Lower leg skin (tissue), 4 donors: ENCODE measurements at regions not wholly inside any gene's neighbourhood (a gene's known extent, or its start where the extent isn't known, plus 50 kb on each side); places are given as distances from the start of the nearest gene placed in this dataset.

Experiments used
- DNase-seq, 2 donors: peaks; one replicate each; pipeline ENCODE4 v3.0.0-alpha.2; 2019; ENCODE audit warnings: low spot score in 2 of 2
- H3K4me3 ChIP-seq: fragments of 200-600 bp; sonication (generic); 2 replicates; pipeline ENCODE4 v1.5.1; 2017; ENCODE audit warnings: mild to moderate bottlenecking, low read depth; ENCODE audit not compliant: poor library complexity, severe bottlenecking
- POLR2A ChIP-seq, 2 donors: fragments of 450-650 bp; IDR thresholded peaks; one replicate each; pipeline ENCODE4 v1.6.1; 2016 to 2017; ENCODE audit warnings: antibody characterized with exemption in 2 of 2, mild to moderate bottlenecking in 1 of 2, moderate library complexity in 1 of 2
- WGBS, 2 donors: methylation state at CpG; one replicate each; pipeline ENCODE4 v1.1.5; 2018; 5-methylcytosine and 5-hydroxymethylcytosine counted together
- intact Hi-C: fragments of 100-400 bp; cut with DNase I; formaldehyde crosslinking; loops from one replicate; pipeline ENCODE4 v1.15.0; 2023; ENCODE audit warnings: low total_unique reads
- TF ChIP-seq, protein P1 (sequence below), 3 donors: fragments of 450-650 bp; IDR thresholded peaks; one replicate each; pipeline ENCODE4 v1.5.1; 2016; ENCODE audit warnings: antibody characterized with exemption in 3 of 3, mild to moderate bottlenecking in 3 of 3, moderate library complexity in 2 of 3

DNA sequence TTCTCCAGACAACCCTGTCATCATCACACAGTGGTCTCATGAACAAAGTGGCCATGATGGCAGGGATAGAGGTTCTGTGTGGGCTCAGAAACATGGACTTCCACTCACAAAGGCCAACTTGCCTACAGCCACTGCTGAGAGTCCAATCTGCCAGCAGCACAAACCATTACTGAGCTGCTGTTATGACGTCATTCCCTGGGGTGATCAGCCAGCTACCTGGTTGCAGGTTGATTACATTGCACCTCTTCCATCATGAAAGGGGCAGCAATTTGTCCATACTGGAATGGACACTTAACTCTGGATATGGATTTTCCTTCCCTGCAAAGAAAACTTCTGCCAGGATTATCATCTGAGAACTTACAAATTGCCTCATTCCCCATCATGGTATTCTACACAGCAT is 1275.9 kb downstream of the TYW1 start:
- no peak for DNase-seq
- H3K4me3 ChIP-seq = no peak overlapping the region
- intact Hi-C loops = no loop called here
- WGBS, 2 donors = 71 to 79% methylated on average over 1 of the region's 1 CpG
- TF ChIP-seq POLR2A (IDR thresholded peaks at IDR 0.05) = no peak

DNA sequence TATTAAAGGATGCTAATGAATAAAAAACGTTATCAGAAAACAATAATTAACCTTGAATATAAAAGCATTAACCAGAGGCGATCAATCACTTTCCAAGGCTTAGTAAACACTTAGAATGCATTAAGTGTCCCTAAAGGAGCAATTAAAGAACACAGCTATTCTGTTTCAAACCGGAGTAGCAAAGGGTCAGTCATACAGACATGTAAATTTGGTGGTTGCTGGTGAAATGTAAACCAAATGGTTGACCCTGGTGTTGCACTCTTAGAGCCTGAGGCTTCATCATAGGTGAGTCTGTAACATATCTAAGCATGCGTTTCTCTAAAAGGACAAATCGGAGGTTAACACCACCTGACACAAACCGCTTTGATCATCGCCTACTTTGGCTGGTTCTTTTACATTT is 1280.1 kb downstream of the TYW1 start:
- TF ChIP-seq POLR2A (IDR thresholded peaks at IDR 0.05) = no peak
- 78 to 79% methylated on average over 7 of the region's 7 CpGs for WGBS, 2 donors
- no peak for DNase-seq
- intact Hi-C loops = no loop called here
- H3K4me3 ChIP-seq = no peak overlapping the region

DNA sequence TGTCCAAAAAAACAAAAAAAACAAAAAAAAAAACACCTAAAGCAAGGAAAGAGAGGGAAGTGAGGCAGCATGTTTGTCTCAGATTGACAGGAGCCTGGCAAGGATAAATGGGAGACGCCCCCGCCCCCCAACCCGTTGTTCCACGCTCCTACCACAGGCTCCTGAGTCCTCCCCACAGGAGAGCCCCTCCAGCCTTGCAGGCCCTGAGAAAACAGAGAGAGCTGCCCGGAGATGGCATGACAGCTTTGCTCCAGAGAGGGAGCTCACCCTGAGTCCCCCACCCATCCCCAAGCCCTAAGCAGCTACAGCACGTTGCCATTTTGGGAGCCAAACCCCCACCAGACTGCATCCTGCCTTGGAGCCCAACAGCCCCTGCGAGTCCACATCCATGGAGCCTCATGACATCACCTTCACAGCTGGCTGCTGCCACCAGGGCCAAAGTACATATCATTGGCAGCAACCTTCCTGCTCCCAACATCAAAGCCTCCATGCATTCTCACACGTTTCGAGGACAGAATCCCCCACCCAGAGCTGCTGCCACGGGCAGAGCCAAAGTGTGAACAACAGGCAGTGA is 1283.3 kb downstream of the TYW1 start:
- WGBS, 2 donors = 54 to 68% methylated on average over 8 to 10 of the region's 10 CpGs
- no peak overlapping the region for H3K4me3 ChIP-seq
- intact Hi-C loops = no loop called here
- TF ChIP-seq POLR2A (IDR thresholded peaks at IDR 0.05) = no peak
- TF ChIP-seq, protein P1, sequence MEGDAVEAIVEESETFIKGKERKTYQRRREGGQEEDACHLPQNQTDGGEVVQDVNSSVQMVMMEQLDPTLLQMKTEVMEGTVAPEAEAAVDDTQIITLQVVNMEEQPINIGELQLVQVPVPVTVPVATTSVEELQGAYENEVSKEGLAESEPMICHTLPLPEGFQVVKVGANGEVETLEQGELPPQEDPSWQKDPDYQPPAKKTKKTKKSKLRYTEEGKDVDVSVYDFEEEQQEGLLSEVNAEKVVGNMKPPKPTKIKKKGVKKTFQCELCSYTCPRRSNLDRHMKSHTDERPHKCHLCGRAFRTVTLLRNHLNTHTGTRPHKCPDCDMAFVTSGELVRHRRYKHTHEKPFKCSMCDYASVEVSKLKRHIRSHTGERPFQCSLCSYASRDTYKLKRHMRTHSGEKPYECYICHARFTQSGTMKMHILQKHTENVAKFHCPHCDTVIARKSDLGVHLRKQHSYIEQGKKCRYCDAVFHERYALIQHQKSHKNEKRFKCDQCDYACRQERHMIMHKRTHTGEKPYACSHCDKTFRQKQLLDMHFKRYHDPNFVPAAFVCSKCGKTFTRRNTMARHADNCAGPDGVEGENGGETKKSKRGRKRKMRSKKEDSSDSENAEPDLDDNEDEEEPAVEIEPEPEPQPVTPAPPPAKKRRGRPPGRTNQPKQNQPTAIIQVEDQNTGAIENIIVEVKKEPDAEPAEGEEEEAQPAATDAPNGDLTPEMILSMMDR (IDR thresholded peaks at IDR 0.05) = no peak
- no peak for DNase-seq

DNA sequence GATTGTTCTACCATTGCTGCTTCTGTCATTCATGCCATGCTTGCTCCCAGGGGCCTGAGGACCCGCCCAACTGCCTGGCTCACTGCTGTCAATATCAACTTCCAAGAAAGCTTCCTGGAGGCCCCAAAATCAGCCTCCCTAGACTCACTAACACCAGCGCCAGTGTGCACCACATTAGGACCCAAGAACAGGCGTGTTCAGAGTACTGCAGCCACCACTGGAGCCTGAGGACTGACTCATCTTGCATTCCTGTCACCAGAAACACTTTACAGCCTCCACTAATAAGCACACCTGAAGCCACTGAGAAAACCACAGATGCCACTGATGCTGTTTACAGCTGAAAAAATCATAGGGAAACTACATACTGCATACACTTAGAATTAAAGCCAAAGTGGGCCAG is 1284.3 kb downstream of the TYW1 start:
- TF ChIP-seq, protein P1 (IDR thresholded peaks at IDR 0.05) = no peak
- TF ChIP-seq POLR2A (IDR thresholded peaks at IDR 0.05) = no peak
- no peak for DNase-seq
- intact Hi-C loops = no loop called here
- WGBS, 2 donors = 78 to 88% methylated on average over 3 of the region's 3 CpGs
- no peak overlapping the region for H3K4me3 ChIP-seq

DNA sequence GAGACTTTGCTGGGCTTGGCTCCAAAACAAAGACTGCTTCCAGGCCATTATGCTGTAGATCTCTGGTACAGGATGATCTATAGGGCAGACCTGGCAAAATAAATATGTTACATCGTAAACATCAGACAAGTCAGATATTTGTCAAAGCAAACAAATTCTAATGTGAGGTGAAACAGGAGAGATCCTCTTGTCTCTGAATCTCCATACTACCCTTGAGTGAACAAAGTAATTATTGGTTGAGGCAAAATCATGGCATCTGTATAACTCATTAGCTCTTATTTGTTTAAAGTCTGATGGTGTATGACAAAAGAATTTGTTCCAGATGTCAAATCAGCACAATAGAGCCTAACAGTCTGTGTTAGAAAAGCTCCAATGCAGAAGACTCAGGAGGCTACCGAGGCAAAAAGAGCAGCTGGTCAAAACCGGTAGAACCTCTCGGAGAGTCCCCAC is 1291.5 kb downstream of the TYW1 start:
- TF ChIP-seq, protein P1 (IDR thresholded peaks at IDR 0.05) = no peak
- no peak for TF ChIP-seq POLR2A (IDR thresholded peaks at IDR 0.05)
- no peak overlapping the region for H3K4me3 ChIP-seq
- WGBS, 2 donors = 70 to 72% methylated on average over 4 of the region's 4 CpGs
- intact Hi-C loops = no loop called here
- no peak for DNase-seq

DNA sequence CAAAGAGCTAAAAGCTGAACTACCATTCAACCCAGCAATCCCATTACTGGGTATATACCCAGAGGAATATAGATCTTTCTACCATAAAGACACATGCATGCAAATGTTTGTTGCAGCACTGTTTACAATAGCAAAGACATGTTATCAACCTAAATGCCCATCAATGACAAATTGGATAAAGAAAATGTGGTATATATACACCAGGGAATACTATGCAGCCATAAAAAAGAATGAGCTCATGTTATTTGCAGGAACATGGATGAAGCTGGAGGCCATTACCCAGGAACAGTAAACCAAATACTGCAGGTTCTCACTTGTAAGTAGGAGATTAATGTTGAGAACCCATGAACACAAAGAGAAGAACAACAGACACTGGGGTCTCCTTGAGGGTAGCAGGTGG is 1295.1 kb downstream of the TYW1 start:
- no peak overlapping the region for H3K4me3 ChIP-seq
- intact Hi-C loops = no loop called here
- no peak for DNase-seq
- TF ChIP-seq, protein P1 (IDR thresholded peaks at IDR 0.05) = no peak
- TF ChIP-seq POLR2A (IDR thresholded peaks at IDR 0.05) = no peak

DNA sequence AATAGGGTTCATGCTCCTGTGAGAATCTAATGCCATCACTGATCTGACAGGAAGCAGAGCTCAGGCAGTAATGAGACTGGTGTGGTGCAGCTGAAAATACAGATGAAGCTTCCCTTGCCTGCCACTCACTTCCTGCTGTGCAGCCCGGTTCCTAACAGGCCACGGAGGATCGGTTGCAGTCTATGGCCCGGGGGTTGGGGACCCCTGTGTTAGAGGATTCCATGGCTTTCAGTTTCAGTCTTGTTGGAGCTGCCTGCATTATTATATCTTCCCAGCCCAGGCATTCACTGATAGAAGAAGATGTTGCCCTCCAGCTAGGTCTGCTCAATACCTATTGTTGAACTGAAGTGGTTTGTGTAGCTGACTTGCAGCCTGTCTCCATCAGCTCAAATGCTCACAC is 1298.8 kb downstream of the TYW1 start:
- intact Hi-C loops = no loop called here
- 57 to 68% methylated on average over 4 of the region's 4 CpGs for WGBS, 2 donors
- no peak for TF ChIP-seq POLR2A (IDR thresholded peaks at IDR 0.05)
- TF ChIP-seq, protein P1 (IDR thresholded peaks at IDR 0.05) = no peak
- DNase-seq = no peak
- no peak overlapping the region for H3K4me3 ChIP-seq
